ENCODE measurements at regions not wholly inside any gene's neighbourhood (a gene's known extent, or its start where the extent isn't known, plus 50 kb on each side); places are given as distances from the start of the nearest gene placed in this dataset.

DNA sequence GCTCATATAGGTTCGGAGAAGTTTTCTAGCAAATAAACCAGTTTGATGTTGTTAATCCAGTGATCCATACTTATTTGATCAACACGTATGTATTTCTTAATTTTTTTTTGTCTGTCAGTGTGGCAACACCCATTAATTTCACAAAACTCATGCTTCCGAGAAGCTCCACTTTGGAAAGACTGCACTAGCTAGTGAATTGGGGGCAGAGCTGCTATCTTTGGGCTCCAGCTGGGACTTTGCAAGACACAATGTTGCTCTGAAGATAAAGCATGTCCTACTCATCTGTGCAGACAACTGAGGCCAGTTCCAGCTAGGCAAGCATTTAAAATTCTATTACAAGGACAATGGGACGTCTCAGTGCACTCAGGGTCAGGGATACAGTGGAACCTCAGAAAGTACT, 298.4 kb downstream of the NUAK1 start:
- DNase-seq (ENCODE audit: low spot score), result no peak
- in situ Hi-C loops (cut with MboI; ENCODE audit: low pct_unique_long_range_greater_than_20kb, low sequenced_read_pairs, unreplicated experiment), result no loop called here
- TF ChIP-seq, protein P1, sequence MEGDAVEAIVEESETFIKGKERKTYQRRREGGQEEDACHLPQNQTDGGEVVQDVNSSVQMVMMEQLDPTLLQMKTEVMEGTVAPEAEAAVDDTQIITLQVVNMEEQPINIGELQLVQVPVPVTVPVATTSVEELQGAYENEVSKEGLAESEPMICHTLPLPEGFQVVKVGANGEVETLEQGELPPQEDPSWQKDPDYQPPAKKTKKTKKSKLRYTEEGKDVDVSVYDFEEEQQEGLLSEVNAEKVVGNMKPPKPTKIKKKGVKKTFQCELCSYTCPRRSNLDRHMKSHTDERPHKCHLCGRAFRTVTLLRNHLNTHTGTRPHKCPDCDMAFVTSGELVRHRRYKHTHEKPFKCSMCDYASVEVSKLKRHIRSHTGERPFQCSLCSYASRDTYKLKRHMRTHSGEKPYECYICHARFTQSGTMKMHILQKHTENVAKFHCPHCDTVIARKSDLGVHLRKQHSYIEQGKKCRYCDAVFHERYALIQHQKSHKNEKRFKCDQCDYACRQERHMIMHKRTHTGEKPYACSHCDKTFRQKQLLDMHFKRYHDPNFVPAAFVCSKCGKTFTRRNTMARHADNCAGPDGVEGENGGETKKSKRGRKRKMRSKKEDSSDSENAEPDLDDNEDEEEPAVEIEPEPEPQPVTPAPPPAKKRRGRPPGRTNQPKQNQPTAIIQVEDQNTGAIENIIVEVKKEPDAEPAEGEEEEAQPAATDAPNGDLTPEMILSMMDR (IDR thresholded peaks at IDR 0.05; ENCODE audit: extremely low read depth, insufficient read depth, missing control alignments), result no peak

DNA sequence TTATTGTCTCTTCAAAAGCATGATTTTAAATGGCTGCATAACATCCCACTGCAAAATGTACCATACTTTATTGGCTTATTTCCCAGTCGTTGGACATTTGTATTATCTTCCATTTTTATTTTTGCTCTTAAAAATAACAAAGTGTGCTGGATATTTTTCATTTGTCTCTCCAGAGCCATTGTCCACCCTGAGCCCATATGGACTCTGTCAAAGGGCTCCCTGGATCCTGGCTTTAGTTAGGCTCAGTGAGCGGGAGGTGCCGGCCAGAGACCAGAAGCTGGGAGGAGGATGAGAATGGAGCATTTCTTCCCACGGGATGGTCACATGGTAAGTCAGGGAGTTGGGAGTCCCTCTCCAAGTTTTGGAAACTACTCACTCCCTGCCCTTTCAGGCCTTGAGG, 296.9 kb downstream of the NUAK1 start:
- in situ Hi-C loops (cut with MboI; ENCODE audit: low pct_unique_long_range_greater_than_20kb, low sequenced_read_pairs, unreplicated experiment), result no loop called here
- TF ChIP-seq, protein P1 (IDR thresholded peaks at IDR 0.05; ENCODE audit: extremely low read depth, insufficient read depth, missing control alignments), result no peak
- DNase-seq (ENCODE audit: low spot score), result no peak

DNA sequence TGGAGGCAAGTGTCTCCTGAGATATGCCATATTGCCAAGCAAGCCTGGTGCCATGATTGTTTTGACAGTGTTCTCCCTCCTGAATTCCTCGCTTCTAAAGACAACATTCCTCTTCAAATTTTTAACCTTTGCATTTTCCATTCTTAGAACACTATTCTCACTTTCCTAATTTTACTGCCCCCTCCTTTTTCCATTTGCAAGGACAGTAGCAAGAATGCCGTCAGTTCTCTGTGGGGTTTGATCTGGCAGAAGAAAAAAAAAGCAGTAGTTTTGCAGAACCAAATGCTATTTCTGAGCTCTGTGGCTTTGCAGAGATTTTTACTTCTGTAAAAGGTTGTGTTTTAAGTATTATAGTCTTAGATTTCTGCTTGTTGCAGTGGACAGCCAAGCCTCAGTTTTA, 295.2 kb downstream of the NUAK1 start:
- TF ChIP-seq, protein P1 (IDR thresholded peaks at IDR 0.05; ENCODE audit: extremely low read depth, insufficient read depth, missing control alignments), result no peak
- DNase-seq (ENCODE audit: low spot score), result no peak
- in situ Hi-C loops (cut with MboI; ENCODE audit: low pct_unique_long_range_greater_than_20kb, low sequenced_read_pairs, unreplicated experiment), result no loop called here

DNA sequence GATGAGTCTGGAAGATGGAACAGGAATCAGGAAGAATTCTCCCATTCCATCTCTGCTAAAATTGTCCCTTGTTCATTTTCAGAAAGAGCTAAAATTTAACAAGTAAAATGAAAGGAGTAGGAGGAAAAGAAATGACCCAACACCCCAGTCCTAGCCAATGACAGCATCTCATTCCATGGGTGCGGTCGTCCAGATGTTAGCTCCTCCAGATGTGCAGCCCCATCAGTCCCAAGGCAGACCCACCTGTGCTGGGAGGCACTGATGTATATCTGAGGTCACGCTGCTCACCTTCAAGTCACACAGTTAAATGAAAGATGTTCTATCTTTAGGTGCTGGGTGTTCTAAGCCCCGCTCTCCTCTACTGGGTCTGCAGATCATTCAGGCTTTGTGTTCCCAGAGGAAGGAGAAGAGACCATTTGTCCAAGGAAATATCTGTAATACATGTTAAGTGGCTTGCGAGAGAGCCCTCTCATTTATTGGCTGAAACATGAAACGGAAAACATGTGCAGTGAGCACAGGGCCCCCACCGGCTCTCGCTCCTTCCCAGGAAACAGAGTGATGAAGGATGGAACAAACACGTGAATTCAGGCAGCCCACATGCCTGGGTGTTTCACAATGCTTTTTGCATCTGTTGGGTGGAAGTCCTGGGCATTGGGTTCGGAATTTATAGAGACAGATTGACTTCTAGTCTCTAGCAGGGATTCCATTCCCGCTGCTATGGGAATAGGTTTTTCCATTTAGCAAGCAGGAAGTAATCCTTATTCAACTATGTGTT, 294.6 kb downstream of the NUAK1 start:
- in situ Hi-C loops (cut with MboI; ENCODE audit: low pct_unique_long_range_greater_than_20kb, low sequenced_read_pairs, unreplicated experiment), result no loop called here
- TF ChIP-seq, protein P1 (IDR thresholded peaks at IDR 0.05; ENCODE audit: extremely low read depth, insufficient read depth, missing control alignments), result no peak
- no peak for DNase-seq (ENCODE audit: low spot score)

DNA sequence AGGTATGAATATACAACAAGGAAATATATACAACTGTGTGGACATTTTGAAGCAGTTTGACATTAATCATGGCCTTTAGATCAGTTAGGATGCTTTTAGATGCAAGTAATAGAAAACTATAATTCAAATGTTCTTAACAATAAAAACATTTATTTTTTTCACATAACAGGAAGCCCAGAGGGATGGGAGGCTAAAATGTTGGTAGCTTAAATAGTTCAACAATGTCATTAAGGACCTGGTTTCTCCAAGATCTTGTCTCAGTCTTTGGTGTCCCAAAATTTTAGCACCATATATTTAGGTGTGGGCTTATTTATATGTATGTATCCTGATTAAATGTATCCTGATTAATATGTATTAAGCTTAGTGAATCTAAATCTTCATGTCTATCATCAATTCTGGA, 292.4 kb downstream of the NUAK1 start:
- TF ChIP-seq, protein P1 (IDR thresholded peaks at IDR 0.05; ENCODE audit: extremely low read depth, insufficient read depth, missing control alignments), result no peak
- DNase-seq (ENCODE audit: low spot score), result no peak
- in situ Hi-C loops (cut with MboI; ENCODE audit: low pct_unique_long_range_greater_than_20kb, low sequenced_read_pairs, unreplicated experiment), result no loop called here

DNA sequence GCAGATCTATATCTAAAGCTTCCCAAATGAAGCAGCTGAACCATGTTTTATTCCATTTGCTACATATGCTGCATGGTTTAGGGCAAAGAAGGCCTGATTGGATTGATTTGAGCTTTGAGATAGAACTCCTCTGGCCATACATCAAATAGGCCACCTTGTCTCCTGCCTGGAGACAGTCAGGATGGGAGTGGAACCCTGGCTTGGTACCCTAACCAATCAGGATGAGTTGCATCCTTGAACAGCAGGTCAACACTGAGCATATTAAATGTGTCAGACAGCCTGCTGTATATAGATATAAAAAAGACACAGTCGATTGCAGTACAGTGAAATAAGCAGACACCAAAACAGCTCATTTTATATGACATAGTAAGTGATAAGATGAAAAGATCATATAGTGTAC, 291.7 kb downstream of the NUAK1 start:
- no peak for DNase-seq (ENCODE audit: low spot score)
- in situ Hi-C loops (cut with MboI; ENCODE audit: low pct_unique_long_range_greater_than_20kb, low sequenced_read_pairs, unreplicated experiment), result no loop called here
- TF ChIP-seq, protein P1 (IDR thresholded peaks at IDR 0.05; ENCODE audit: extremely low read depth, insufficient read depth, missing control alignments), result no peak

Measured in GM13977 (cell line).